Midbrain (tissue), 1 donor: ENCODE measurements at regions not wholly inside any gene's neighbourhood (a gene's known extent, or its start where the extent isn't known, plus 50 kb on each side); places are given as distances from the start of the nearest gene placed in this dataset.
"Not testable (repeated sequence)": the region's sequence is repeated elsewhere in the genome, so short reads cannot be mapped to it uniquely, and the experiment has no call there.

Experiments used
- DNase-seq: peaks from one replicate; lab custom pipeline; 2025; lab: John Stamatoyannopoulos, UW

- no peak for DNase-seq
These were observed 57.9 kb downstream of the DNAJB9 start for GRCh38 chr7:108627476-108628051.

GRCh38 chr7:108628678-108629077 lies 59.0 kb downstream of the DNAJB9 start:
- DNase-seq = no peak

- peak; percentile 76 for DNase-seq
These were observed 60.2 kb downstream of the DNAJB9 start for GRCh38 chr7:108629651-108630400.

GRCh38 chr7:108634036-108634435 lies 64.4 kb downstream of the DNAJB9 start:
- no peak for DNase-seq

- DNase-seq = no peak
These were observed 64.9 kb downstream of the DNAJB9 start for GRCh38 chr7:108634535-108634934.

GRCh38 chr7:108637049-108637621 lies 67.5 kb downstream of the DNAJB9 start:
- DNase-seq = no peak

GRCh38 chr7:108642126-108642525 lies 72.5 kb downstream of the DNAJB9 start:
- DNase-seq = no peak

- DNase-seq = no peak
These were observed 73.5 kb downstream of the DNAJB9 start for GRCh38 chr7:108643136-108643535.

- no peak for DNase-seq
These were observed 79.3 kb downstream of the DNAJB9 start for GRCh38 chr7:108648989-108649388.

GRCh38 chr7:108650467-108650866 lies 80.8 kb downstream of the DNAJB9 start:
- no peak for DNase-seq

- DNase-seq = no peak
These were observed 83.2 kb downstream of the DNAJB9 start for GRCh38 chr7:108652886-108653285.

- no peak for DNase-seq
These were observed 83.9 kb downstream of the DNAJB9 start for GRCh38 chr7:108653526-108653925.

- DNase-seq = not testable (repeated sequence)
These were observed 87.6 kb downstream of the DNAJB9 start for GRCh38 chr7:108657140-108657726.

- no peak for DNase-seq
These were observed 89.6 kb downstream of the DNAJB9 start for GRCh38 chr7:108659261-108659660.

GRCh38 chr7:108659867-108660266 lies 90.2 kb downstream of the DNAJB9 start:
- no peak for DNase-seq

GRCh38 chr7:108660465-108660864 lies 90.8 kb downstream of the DNAJB9 start:
- DNase-seq = peak; percentile 3

GRCh38 chr7:108662783-108663362 lies 93.2 kb downstream of the DNAJB9 start:
- no peak for DNase-seq

GRCh38 chr7:108663701-108664100 lies 94.0 kb downstream of the DNAJB9 start:
- DNase-seq = no peak

- DNase-seq = no peak
These were observed 97.5 kb downstream of the DNAJB9 start for GRCh38 chr7:108667216-108667615.

- no peak for DNase-seq
These were observed 100.3 kb downstream of the DNAJB9 start for GRCh38 chr7:108669958-108670357.

- not testable (repeated sequence) for DNase-seq
These were observed 104.0 kb downstream of the DNAJB9 start for GRCh38 chr7:108673699-108674098.

- DNase-seq = no peak
These were observed 115.0 kb downstream of the DNAJB9 start for GRCh38 chr7:108684629-108685028.

- DNase-seq = no peak
These were observed 116.8 kb downstream of the DNAJB9 start for GRCh38 chr7:108686494-108686893.
